Liver (tissue), 8 donors: ENCODE measurements at regions not wholly inside any gene's neighbourhood (a gene's known extent, or its start where the extent isn't known, plus 50 kb on each side); places are given as distances from the start of the nearest gene placed in this dataset.

Source experiments
- DNase-seq: peaks from one replicate; pipeline ENCODE4 v3.0.0-alpha.2; 2017; ENCODE audit warnings: low spot score
- H3K27ac ChIP-seq, 2 donors: one replicate each; pipeline ENCODE4 v1.7.0; 2013; ENCODE audit warnings: inconsistent platforms in 2 of 2, low read length in 2 of 2, control low read depth in 1 of 2, low read depth in 1 of 2, mild to moderate bottlenecking in 1 of 2
- H3K27me3 ChIP-seq, 4 donors: one replicate each; pipeline versions ENCODE4 v1.6.1 to v1.7.0; 2013; ENCODE audit warnings: low read length in 3 of 4, inconsistent platforms in 1 of 4, mild to moderate bottlenecking in 1 of 4, moderate library complexity in 1 of 4; ENCODE audit not compliant: control insufficient read depth in 4 of 4, insufficient read depth in 4 of 4
- H3K36me3 ChIP-seq, 4 donors: one replicate each; pipeline versions ENCODE4 v1.6.1 to v1.7.0; 2013; ENCODE audit warnings: low read length in 3 of 4, mild to moderate bottlenecking in 3 of 4, low read depth in 1 of 4, moderate library complexity in 1 of 4; ENCODE audit not compliant: control insufficient read depth in 4 of 4, insufficient read depth in 3 of 4
- H3K4me1 ChIP-seq, 4 donors: one replicate each; pipeline versions ENCODE4 v1.6.1 to v1.7.0; 2013; ENCODE audit warnings: low read length in 3 of 4, mild to moderate bottlenecking in 3 of 4, moderate library complexity in 1 of 4; ENCODE audit not compliant: control insufficient read depth in 4 of 4, insufficient read depth in 4 of 4
- H3K4me3 ChIP-seq, 3 donors: one replicate each; pipeline versions ENCODE4 v1.6.1 to v1.7.0; 2013; ENCODE audit warnings: low read length in 3 of 3, control low read depth in 1 of 3, low read depth in 1 of 3, mild to moderate bottlenecking in 1 of 3
- H3K9ac ChIP-seq, 2 donors: one replicate each; pipeline ENCODE4 v1.7.0; 2013; ENCODE audit warnings: low read length in 2 of 2, mild to moderate bottlenecking in 2 of 2, moderate library complexity in 2 of 2, control low read depth in 1 of 2, low read depth in 1 of 2
- H3K9me3 ChIP-seq, 4 donors: one replicate each; pipeline versions ENCODE4 v1.6.1 to v1.7.0; 2013; ENCODE audit warnings: low read length in 3 of 4; ENCODE audit not compliant: control insufficient read depth in 4 of 4
- ATF3 ChIP-seq: IDR thresholded peaks from 2 replicates; pipeline ENCODE4 v1.6.1; 2016; ENCODE audit warnings: antibody characterized with exemption
- CTCF ChIP-seq: fragments of 150-350 bp; IDR thresholded peaks from 2 replicates; pipeline ENCODE4 v1.5.1; 2017; ENCODE audit warnings: improper control_type of control experiment, low read depth, low read length; ENCODE audit not compliant: missing input control
- EGR1 ChIP-seq, 2 donors: IDR thresholded peaks; 2 replicates each; pipeline ENCODE4 v1.6.1; 2016 to 2018; ENCODE audit warnings: antibody characterized with exemption in 2 of 2, low read depth in 2 of 2
- FOXA2 ChIP-seq: IDR thresholded peaks from 2 replicates; pipeline ENCODE4 v1.6.1; 2016; ENCODE audit warnings: antibody characterized with exemption
- GABPA ChIP-seq, 2 donors: IDR thresholded peaks in 1 of 2; conservative IDR thresholded peaks in 1 of 2; 2 replicates each; pipeline ENCODE4 v1.6.1; 2016; ENCODE audit warnings: antibody characterized with exemption in 2 of 2, mild to moderate bottlenecking in 1 of 2, moderate library complexity in 1 of 2
- HNF4A ChIP-seq, 2 donors: conservative IDR thresholded peaks; 2 replicates each; pipeline ENCODE4 v1.6.1; 2016; ENCODE audit warnings: antibody characterized with exemption in 2 of 2, mild to moderate bottlenecking in 2 of 2
- HNF4G ChIP-seq: IDR thresholded peaks from 2 replicates; pipeline ENCODE4 v1.6.1; 2016; ENCODE audit warnings: antibody characterized with exemption
- MAX ChIP-seq: IDR thresholded peaks from 2 replicates; pipeline ENCODE4 v1.6.1; 2016; ENCODE audit warnings: antibody characterized with exemption
- RAD21 ChIP-seq, 2 donors: IDR thresholded peaks; 2 replicates each; pipeline ENCODE4 v1.6.1; 2016; ENCODE audit warnings: antibody characterized with exemption in 2 of 2, mild to moderate bottlenecking in 2 of 2
- REST ChIP-seq: IDR thresholded peaks from 2 replicates; pipeline ENCODE4 v1.6.1; 2016; ENCODE audit warnings: antibody characterized with exemption, mild to moderate bottlenecking
- RXRA ChIP-seq, 2 donors: IDR thresholded peaks; 2 replicates each; pipeline ENCODE4 v1.6.1; 2017 to 2018; ENCODE audit warnings: antibody characterized with exemption in 2 of 2, mild to moderate bottlenecking in 1 of 2
- SP1 ChIP-seq: IDR thresholded peaks from 2 replicates; pipeline ENCODE4 v1.6.1; 2018; ENCODE audit warnings: antibody characterized with exemption, mild to moderate bottlenecking
- YY1 ChIP-seq: IDR thresholded peaks from 2 replicates; pipeline ENCODE4 v1.6.1; 2016; ENCODE audit warnings: antibody characterized with exemption, mild to moderate bottlenecking
- ZBTB33 ChIP-seq: IDR thresholded peaks from 2 replicates; pipeline ENCODE4 v1.6.1; 2016; ENCODE audit warnings: antibody characterized with exemption
- WGBS: extraction: QIAGEN DNeasy Blood & Tissue Kit; methylation state at CpG from one replicate; pipeline ENCODE4 v1.1.7; 2013; 5-methylcytosine and 5-hydroxymethylcytosine counted together
- donor health status: healthy.
- donor health status: healthy.
- donor health status: healthy.
- donor health status: healthy.
- donor health status: healthy.

- no peak for DNase-seq
- H3K36me3 ChIP-seq, result no peaks in the 10 kb centered on the region
- H3K4me1 ChIP-seq, result no peaks in the 10 kb centered on the region
- H3K27ac ChIP-seq, result no peak overlapping the region
- no peak overlapping the region for H3K9ac ChIP-seq
- no peak for TF ChIP-seq RAD21 (IDR thresholded peaks at IDR 0.05)
- TF ChIP-seq CTCF, result no peak
- TF ChIP-seq MAX, result no peak
- peaks cover 0 to 14% (median 5%) of the 10 kb centered on the region in 4 donors for H3K9me3 ChIP-seq
- H3K27me3 ChIP-seq, result peaks cover 0 to 3% (median 1%) of the 10 kb centered on the region in 4 donors
- H3K4me3 ChIP-seq, result no peak overlapping the region
- WGBS, result 43% methylated on average over 1 of the region's 1 CpG
These were observed 160.7 kb downstream of the BARX2 start for GRCh38 chr11:129536338-129536737.

- TF ChIP-seq YY1 (no peak), GABPA (IDR thresholded peaks at IDR 0.05 in 1 of 2, conservative IDR thresholded peaks at IDR 0.05 in 1 of 2) (no peak)
- no peaks in the 10 kb centered on the region for H3K4me1 ChIP-seq
- H3K27me3 ChIP-seq, result peaks cover 0 to 3% (median 1%) of the 10 kb centered on the region in 4 donors
- peaks cover 0 to 14% (median 7%) of the 10 kb centered on the region in 4 donors for H3K9me3 ChIP-seq
- H3K4me3 ChIP-seq, result no peak overlapping the region
- H3K27ac ChIP-seq, result no peak overlapping the region
- WGBS, result 85% methylated on average over 2 of the region's 2 CpGs
- no peaks in the 10 kb centered on the region for H3K36me3 ChIP-seq
- H3K9ac ChIP-seq, result no peak overlapping the region
- DNase-seq, result no peak
These were observed 162.7 kb downstream of the BARX2 start for GRCh38 chr11:129538323-129538722.

- Histone ChIP-seq H3K4me3 (no peak overlapping the region), H3K9me3 (peaks cover 0 to 3% (median under 1%) of the 10 kb centered on the region in 4 donors), H3K4me1 (no peaks in the 10 kb centered on the region), H3K27ac (no peak overlapping the region), H3K27me3 (peaks cover 0 to 1% (median 0%) of the 10 kb centered on the region in 4 donors), H3K9ac (no peak overlapping the region), H3K36me3 (no peaks in the 10 kb centered on the region)
- 66% methylated on average over 3 of the region's 3 CpGs for WGBS
- DNase-seq, result no peak
- TF ChIP-seq RXRA (IDR thresholded peaks at IDR 0.05) (no peak), HNF4G (no peak), HNF4A (conservative IDR thresholded peaks at IDR 0.05) (no peak), REST (no peak), SP1 (no peak), EGR1 (IDR thresholded peaks at IDR 0.05; ENCODE audit: low read depth in 2 of 2) (no peak), MAX (no peak), FOXA2 (no peak), CTCF (no peak), ATF3 (no peak), YY1 (no peak), ZBTB33 (no peak)
These were observed 168.1 kb downstream of the BARX2 start for GRCh38 chr11:129543515-129544290.
